HepG2 (cell line): ENCODE measurements at regions not wholly inside any gene's neighbourhood (a gene's known extent, or its start where the extent isn't known, plus 50 kb on each side); places are given as distances from the start of the nearest gene placed in this dataset.

ENCODE experiments used
- ATAC-seq: fragments of 200-7000 bp; cut with Tn5 transposase; 3 replicates; pipeline ENCODE4 v1.9.1; 2020; ENCODE audit warnings: mild to moderate bottlenecking, moderate library complexity
- BruUV-seq: library from RNA; stranded (reverse); fragments of 400-500 nt; replicated peaks from 2 replicates; lab custom pipeline; 2021; lab: Mats Ljungman, UMichigan
- CTCF ChIA-PET: fragments of 300-600 bp; formaldehyde crosslinking; extraction: SDS; loops from one replicate; lab custom pipeline; 2021; ENCODE audit warnings: low total read pairs, inconsistent platforms, low intra/inter-chr PET ratio; lab: Yijun Ruan, JAX
- POLR2A ChIA-PET: fragments of 350-600 bp; sonication (Branson Sonifier 250); formaldehyde crosslinking; loops from one replicate; lab custom pipeline; 2020; ENCODE audit warnings: antibody characterized with exemption, inconsistent platforms; lab: Yijun Ruan, JAX
- DNase-seq: peaks from one replicate; pipeline ENCODE4 v3.0.0-alpha.2; 2015; ENCODE audit warnings: low spot score
- FAIRE-seq: peaks from 3 replicates; lab custom pipeline; 2011; peaks lifted over from hg19 to GRCh38; lab: Jason Lieb, UNC
- H2AFZ ChIP-seq: one replicate; pipeline ENCODE4 v1.6.1; 2011; ENCODE audit warnings: low read length, inconsistent platforms
- H3K27ac ChIP-seq: fragments of 300-600 bp; 3 replicates; pipeline ENCODE4 v1.8.0; 2011; ENCODE audit warnings: mixed run types, mild to moderate bottlenecking, mixed read lengths, low read length, inconsistent platforms; ENCODE audit not compliant: insufficient read depth; ENCODE audit errors: extremely low read length
- H3K27me3 ChIP-seq, 2 experiments: fragments of 200-600 bp in 1 of 2; 2 replicates in 1 of 2; 3 replicates in 1 of 2; pipeline versions ENCODE4 v1.6.0 to v1.8.0; 2011; ENCODE audit warnings: low read length in 2 of 2, mild to moderate bottlenecking in 2 of 2, moderate library complexity in 2 of 2, inconsistent platforms in 1 of 2; ENCODE audit not compliant: insufficient read depth in 2 of 2, control insufficient read depth in 1 of 2
- H3K36me3 ChIP-seq, 2 experiments: fragments of 200-600 bp in 1 of 2; replicated peaks in 1 of 2; 2 replicates in 1 of 2; 3 replicates in 1 of 2; pipeline versions ENCODE4 v1.5.1 to v1.8.0; 2011; ENCODE audit warnings: low read length in 2 of 2, inconsistent platforms in 1 of 2; ENCODE audit not compliant: insufficient read depth in 2 of 2, control insufficient read depth in 1 of 2
- H3K4me1 ChIP-seq: 2 replicates; pipeline ENCODE4 v1.5.1; 2012; ENCODE audit warnings: low read length, inconsistent platforms; ENCODE audit not compliant: insufficient read depth
- H3K4me2 ChIP-seq: 2 replicates; pipeline ENCODE4 v1.6.0; 2011; ENCODE audit warnings: low read depth, low read length, inconsistent platforms
- H3K4me3 ChIP-seq, 3 experiments: fragments of 200-600 bp in 1 of 3; sonication (generic), shearing (Covaris generic) in 1 of 3; replicated peaks in 1 of 3; 2 replicates each; pipeline ENCODE4 v1.5.1; 2011 to 2016; ENCODE audit warnings: low read length in 3 of 3, inconsistent platforms in 2 of 3, low read depth in 2 of 3, mild to moderate bottlenecking in 2 of 3, control low read depth in 1 of 3, mixed read lengths in 1 of 3; ENCODE audit not compliant: insufficient read depth in 1 of 3
- H3K79me2 ChIP-seq: one replicate; pipeline ENCODE4 v1.6.1; 2011; ENCODE audit warnings: low read length, inconsistent platforms; ENCODE audit not compliant: insufficient read depth
- H3K9ac ChIP-seq: 2 replicates; pipeline ENCODE4 v1.6.0; 2011; ENCODE audit warnings: mild to moderate bottlenecking, low read depth, low read length, inconsistent platforms; ENCODE audit not compliant: insufficient read depth
- H3K9me3 ChIP-seq: 2 replicates; pipeline ENCODE4 v1.5.1; 2012; ENCODE audit warnings: mild to moderate bottlenecking, low read length
- H4K20me1 ChIP-seq: 2 replicates; pipeline ENCODE4 v1.6.0; 2011; ENCODE audit warnings: inconsistent platforms, mild to moderate bottlenecking, low read length, moderate library complexity; ENCODE audit not compliant: insufficient read depth
- EHMT2 ChIP-seq: fragments of 200-600 bp; sonication (generic); IDR thresholded peaks from 2 replicates; pipeline ENCODE4 v1.7.0; 2017; ENCODE audit warnings: antibody characterized with exemption, low read depth, low read length, borderline replicate concordance
- FOXM1 ChIP-seq: sonication (generic); formaldehyde crosslinking; IDR thresholded peaks from 2 replicates; pipeline ENCODE4 v1.5.0; 2020; ENCODE audit warnings: missing genetic modification reagents
- KDM6A ChIP-seq: IDR thresholded peaks from 2 replicates; pipeline ENCODE4 v1.6.1; 2016; ENCODE audit warnings: low read depth
- KMT2B ChIP-seq: IDR thresholded peaks from 2 replicates; pipeline ENCODE4 v1.6.1; 2016; ENCODE audit warnings: missing genetic modification reagents, missing compliant biosample characterization
- MAX ChIP-seq: IDR thresholded peaks from 2 replicates; pipeline ENCODE4 v1.6.1; 2012; ENCODE audit warnings: inconsistent platforms
- NKX3-1 ChIP-seq: sonication (generic); formaldehyde crosslinking; IDR thresholded peaks from 2 replicates; pipeline ENCODE4 v1.5.0; 2020; ENCODE audit warnings: missing genetic modification reagents
- PHB2 ChIP-seq: fragments of 450-650 bp; IDR thresholded peaks from 2 replicates; pipeline ENCODE4 v1.6.1; 2018; ENCODE audit not compliant: partially characterized antibody
- PREB ChIP-seq: sonication (generic); formaldehyde crosslinking; IDR thresholded peaks from 2 replicates; pipeline ENCODE4 v1.4.0; 2020; ENCODE audit warnings: missing genetic modification reagents
- SETDB1 ChIP-seq: sonication (generic); formaldehyde crosslinking; IDR thresholded peaks from 2 replicates; pipeline ENCODE4 v1.5.1; 2020; ENCODE audit warnings: missing genetic modification reagents, mild to moderate bottlenecking, borderline replicate concordance
- TBX2 ChIP-seq: sonication (generic); formaldehyde crosslinking; IDR thresholded peaks from 2 replicates; pipeline ENCODE4 v1.5.0; 2020; ENCODE audit warnings: missing genetic modification reagents, mild to moderate bottlenecking, borderline replicate concordance
- YEATS2 ChIP-seq: sonication (generic); formaldehyde crosslinking; IDR thresholded peaks from 2 replicates; pipeline ENCODE4 v1.4.0; 2020; ENCODE audit warnings: missing genetic modification reagents, borderline replicate concordance
- ZBTB49 ChIP-seq: sonication (generic); formaldehyde crosslinking; IDR thresholded peaks from 2 replicates; pipeline ENCODE4 v1.4.0; 2020; ENCODE audit warnings: missing genetic modification reagents, borderline replicate concordance
- ZFYVE20 ChIP-seq: sonication (generic); formaldehyde crosslinking; IDR thresholded peaks from 2 replicates; pipeline ENCODE4 v1.8.0; 2023; ENCODE audit warnings: low read depth, mild to moderate bottlenecking, moderate library complexity, missing genetic modification reagents, borderline replicate concordance
- ZNF20 ChIP-seq: sonication (generic); formaldehyde crosslinking; IDR thresholded peaks from 2 replicates; pipeline ENCODE4 v1.4.0; 2020; ENCODE audit warnings: mild to moderate bottlenecking, moderate library complexity, missing genetic modification reagents
- ZNF776 ChIP-seq: sonication (generic); formaldehyde crosslinking; IDR thresholded peaks from 2 replicates; pipeline ENCODE4 v1.4.0; 2020; ENCODE audit warnings: mild to moderate bottlenecking, missing genetic modification reagents
- WGBS: methylation state at CpG from one replicate; pipeline ENCODE4 v1.1.6; 2017; ENCODE audit warnings: low lambda C conversion rate; 5-methylcytosine and 5-hydroxymethylcytosine counted together
- in situ Hi-C: cut with HindIII; loops from 2 replicates; pipeline ENCODE4 v1.10.0; 2017; ENCODE audit warnings: low pct_unique_long_range_greater_than_20kb; ENCODE audit not compliant: extremely low pct_ligation_motif_present
- intact Hi-C: fragments of 100-400 bp; cut with micrococcal nuclease; formaldehyde crosslinking; loops from one replicate; pipeline ENCODE4 v1.10.0; 2022; ENCODE audit not compliant: unreplicated experiment
- TF ChIP-seq, protein P1 (sequence below): sonication (generic); formaldehyde crosslinking; IDR thresholded peaks from 2 replicates; pipeline ENCODE4 v1.4.0; 2020; ENCODE audit warnings: mild to moderate bottlenecking, missing genetic modification reagents

- Histone ChIP-seq H4K20me1 (no peaks in the 10 kb centered on the region), H2AFZ (no peak overlapping the region), H3K9ac (no peak overlapping the region), H3K4me3 (no peak overlapping the region), H3K79me2 (no peaks in the 10 kb centered on the region), H3K27me3 (no peaks in the 10 kb centered on the region), H3K9me3 (peaks cover 23% of the 10 kb centered on the region), H3K4me2 (no peak overlapping the region), H3K27ac (no peak overlapping the region), H3K4me1 (no peaks in the 10 kb centered on the region), H3K36me3 (no peaks in the 10 kb centered on the region)
- 3% methylated on average over 5 of the region's 5 CpGs for WGBS
- POLR2A ChIA-PET = no interaction called here
- FAIRE-seq = no peak
- CTCF ChIA-PET = no interaction called here
- DNase-seq = no peak
- no TSS peak for BruUV-seq
- intact Hi-C loops = no loop called here
- in situ Hi-C loops = no loop called here
- ATAC-seq = no peak
- no peak for TF ChIP-seq ZNF776
- no peak for TF ChIP-seq MAX
- no peak for TF ChIP-seq PREB (CRISPR knock-in tag)
- TF ChIP-seq FOXM1 (CRISPR knock-in tag) = no peak
- TF ChIP-seq SETDB1 = no peak
- no peak for TF ChIP-seq EHMT2
- TF ChIP-seq NKX3-1 (CRISPR knock-in tag) = no peak
- no peak for TF ChIP-seq ZNF20
These were observed 1086.9 kb downstream of the XPNPEP1 start for GRCh38 chr10:108836362-108836761.

GRCh38 chr10:108822026-108822425 is 1101.3 kb downstream of the XPNPEP1 start:
- no peaks in the 10 kb centered on the region for H3K36me3 ChIP-seq
- H3K9me3 ChIP-seq = peaks cover 80% of the 10 kb centered on the region
- no peak overlapping the region for H2AFZ ChIP-seq
- ChIA-PET CTCF (no interaction called here), POLR2A (no interaction called here)
- no peaks in the 10 kb centered on the region for H3K27me3 ChIP-seq
- H3K9ac ChIP-seq = no peak overlapping the region
- FAIRE-seq (no peak), ATAC-seq (no peak), DNase-seq (no peak)
- H3K27ac ChIP-seq = no peak overlapping the region
- H3K4me2 ChIP-seq = no peak overlapping the region
- BruUV-seq = no TSS peak
- H3K4me3 ChIP-seq = no peak overlapping the region
- intact Hi-C loops (no loop called here), in situ Hi-C loops (no loop called here)
- H3K4me1 ChIP-seq = no peaks in the 10 kb centered on the region
- no peaks in the 10 kb centered on the region for H3K79me2 ChIP-seq
- H4K20me1 ChIP-seq = no peaks in the 10 kb centered on the region
- no peak for TF ChIP-seq YEATS2
- TF ChIP-seq TBX2 (CRISPR knock-in tag) = no peak
- TF ChIP-seq KDM6A = no peak
- TF ChIP-seq KMT2B (CRISPR knock-in tag) = no peak
- TF ChIP-seq ZFYVE20 = no peak
- TF ChIP-seq PHB2 = no peak
- TF ChIP-seq ZBTB49 (CRISPR knock-in tag) = no peak
- TF ChIP-seq, protein P1, sequence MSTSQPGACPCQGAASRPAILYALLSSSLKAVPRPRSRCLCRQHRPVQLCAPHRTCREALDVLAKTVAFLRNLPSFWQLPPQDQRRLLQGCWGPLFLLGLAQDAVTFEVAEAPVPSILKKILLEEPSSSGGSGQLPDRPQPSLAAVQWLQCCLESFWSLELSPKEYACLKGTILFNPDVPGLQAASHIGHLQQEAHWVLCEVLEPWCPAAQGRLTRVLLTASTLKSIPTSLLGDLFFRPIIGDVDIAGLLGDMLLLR (CRISPR knock-in tag) = no peak
